CD4-positive, alpha-beta T cell (primary cell): ENCODE measurements at regions not wholly inside any gene's neighbourhood (a gene's known extent, or its start where the extent isn't known, plus 50 kb on each side); places are given as distances from the start of the nearest gene placed in this dataset.

Experiments used
- ATAC-seq: fragments of 200-7000 bp; cut with Tn5 transposase; one replicate; pipeline ENCODE4 v1.10.0; 2022; ENCODE audit warnings: mild to moderate bottlenecking; ENCODE audit not compliant: poor library complexity
- CTCF ChIA-PET: fragments of 350-600 bp; sonication (Branson Sonifier 250); formaldehyde crosslinking; loops from one replicate; lab custom pipeline; 2021; ENCODE audit warnings: antibody characterized with exemption, inconsistent platforms; lab: Charles Lee
- POLR2A ChIA-PET: fragments of 350-600 bp; sonication (Branson Sonifier 250); formaldehyde crosslinking; loops from one replicate; lab custom pipeline; 2021; ENCODE audit warnings: antibody characterized with exemption, inconsistent platforms; lab: Charles Lee
- DNase-seq, 14 experiments: peaks; one replicate each; pipeline ENCODE4 v3.0.0-alpha.2; 2013 to 2020; ENCODE audit warnings: mixed read lengths in 2 of 14
- H3K27ac ChIP-seq, 2 donors: one replicate each; pipeline versions ENCODE4 v1.5.1 to v1.7.0; 2013; ENCODE audit warnings: low read length in 2 of 2, low read depth in 1 of 2, mild to moderate bottlenecking in 1 of 2
- H3K27me3 ChIP-seq, 2 experiments: 1 replicate in 1 of 2; 2 replicates in 1 of 2; pipeline versions ENCODE4 v1.6.1 to v1.7.0; 2013; ENCODE audit warnings: low read length in 2 of 2, control low read depth in 1 of 2, mild to moderate bottlenecking in 1 of 2, moderate library complexity in 1 of 2; ENCODE audit not compliant: insufficient read depth in 2 of 2, control insufficient read depth in 1 of 2
- H3K36me3 ChIP-seq: one replicate; pipeline ENCODE4 v1.6.1; 2013; ENCODE audit warnings: low read length, control low read depth; ENCODE audit not compliant: insufficient read depth
- H3K4me1 ChIP-seq: one replicate; pipeline ENCODE4 v1.6.1; 2013; ENCODE audit warnings: low read length, control low read depth; ENCODE audit not compliant: insufficient read depth
- H3K4me3 ChIP-seq: one replicate; pipeline ENCODE4 v1.5.1; 2013; ENCODE audit warnings: mild to moderate bottlenecking, low read length, moderate library complexity
- H3K9me3 ChIP-seq, 2 experiments: 1 replicate in 1 of 2; 2 replicates in 1 of 2; pipeline versions ENCODE4 v1.6.1 to v1.7.0; 2013; ENCODE audit warnings: low read length in 2 of 2, mild to moderate bottlenecking in 2 of 2, control low read depth in 1 of 2, moderate library complexity in 1 of 2; ENCODE audit not compliant: control insufficient read depth in 1 of 2, insufficient read depth in 1 of 2
- H3K27ac Mint-ChIP-seq: one replicate; pipeline ENCODE4 v1.8.0; 2020; ENCODE audit warnings: mixed read lengths
- H3K27me3 Mint-ChIP-seq: one replicate; pipeline ENCODE4 v1.8.0; 2021; ENCODE audit warnings: mixed read lengths
- H3K36me3 Mint-ChIP-seq: one replicate; pipeline ENCODE4 v1.8.0; 2021; ENCODE audit warnings: low read depth, mixed read lengths
- H3K4me1 Mint-ChIP-seq: one replicate; pipeline ENCODE4 v1.8.0; 2021; ENCODE audit warnings: low read depth, mixed read lengths
- H3K4me3 Mint-ChIP-seq: one replicate; pipeline ENCODE4 v1.8.0; 2020; ENCODE audit warnings: mild to moderate bottlenecking, mixed read lengths
- H3K9me3 Mint-ChIP-seq: one replicate; pipeline ENCODE4 v1.8.0; 2020; ENCODE audit warnings: mixed read lengths
- CTCF ChIP-seq: fragments of 200-600 bp; IDR thresholded peaks from one replicate; pipeline ENCODE4 v1.8.0; 2022; ENCODE audit warnings: antibody characterized with exemption, mild to moderate bottlenecking
- intact Hi-C, 2 experiments: fragments of 100-400 bp; cut with DNase I in 1 of 2; cut with micrococcal nuclease in 1 of 2; formaldehyde crosslinking; loops; one replicate each; pipeline versions ENCODE4 v1.15.1 to v1.9.0; 2023 to 2025; cut with DNase I, micrococcal nuclease

GRCh38 chr6:97790926-97791590 lies 508.0 kb upstream of the MMS22L start:
- Histone ChIP-seq H3K9me3 (peaks cover 4 to 9% of the 10 kb centered on the region in 2 experiments), H3K27ac (no peak overlapping the region), H3K27me3 (no peaks in the 10 kb centered on the region), H3K4me3 (no peak overlapping the region), H3K4me1 (no peaks in the 10 kb centered on the region), H3K36me3 (no peaks in the 10 kb centered on the region)
- no peaks in the 10 kb centered on the region for H3K4me1 Mint-ChIP-seq
- H3K36me3 Mint-ChIP-seq, result no peaks in the 10 kb centered on the region
- TF ChIP-seq CTCF, result no peak
- H3K27ac Mint-ChIP-seq, result no peak overlapping the region
- no peaks in the 10 kb centered on the region for H3K27me3 Mint-ChIP-seq
- no peak overlapping the region for H3K4me3 Mint-ChIP-seq
- ATAC-seq (no peak), DNase-seq (peak in 1 of 14 experiments; percentile 3)
- ChIA-PET POLR2A (no interaction called here), CTCF (no interaction called here)
- peaks cover 5% of the 10 kb centered on the region for H3K9me3 Mint-ChIP-seq
- intact Hi-C loops, result no loop called here

DNA sequence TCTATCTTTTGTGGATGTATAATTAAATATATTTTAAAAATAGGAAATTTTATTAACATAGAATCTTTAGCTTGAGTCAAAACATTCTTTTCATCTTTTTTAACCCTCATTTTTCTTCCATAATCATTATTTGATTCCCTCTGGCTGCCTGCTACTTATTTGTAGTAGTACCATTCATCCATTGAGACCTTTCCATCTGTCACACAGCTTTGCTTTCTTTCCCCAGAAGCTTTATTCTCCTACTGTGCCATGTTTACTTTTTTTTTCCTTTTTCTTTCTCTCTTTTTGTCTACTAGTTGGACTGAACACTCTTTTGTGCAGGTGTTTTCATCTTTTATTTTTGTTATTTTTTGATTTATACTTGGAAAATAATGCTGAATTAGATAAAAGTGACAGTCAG lies 522.6 kb upstream of the MMS22L start:
- Histone ChIP-seq H3K27ac (no peak overlapping the region), H3K9me3 (no peaks in the 10 kb centered on the region), H3K4me1 (no peaks in the 10 kb centered on the region), H3K36me3 (no peaks in the 10 kb centered on the region), H3K4me3 (no peak overlapping the region), H3K27me3 (no peaks in the 10 kb centered on the region)
- no peaks in the 10 kb centered on the region for H3K27me3 Mint-ChIP-seq
- CTCF ChIA-PET, result no interaction called here
- TF ChIP-seq CTCF, result no peak
- H3K9me3 Mint-ChIP-seq, result peaks cover 2% of the 10 kb centered on the region
- H3K4me3 Mint-ChIP-seq, result no peak overlapping the region
- POLR2A ChIA-PET, result no interaction called here
- H3K36me3 Mint-ChIP-seq, result no peaks in the 10 kb centered on the region
- intact Hi-C loops, result no loop called here
- DNase-seq (no peak), ATAC-seq (no peak)
- no peak overlapping the region for H3K27ac Mint-ChIP-seq
- no peaks in the 10 kb centered on the region for H3K4me1 Mint-ChIP-seq

DNA sequence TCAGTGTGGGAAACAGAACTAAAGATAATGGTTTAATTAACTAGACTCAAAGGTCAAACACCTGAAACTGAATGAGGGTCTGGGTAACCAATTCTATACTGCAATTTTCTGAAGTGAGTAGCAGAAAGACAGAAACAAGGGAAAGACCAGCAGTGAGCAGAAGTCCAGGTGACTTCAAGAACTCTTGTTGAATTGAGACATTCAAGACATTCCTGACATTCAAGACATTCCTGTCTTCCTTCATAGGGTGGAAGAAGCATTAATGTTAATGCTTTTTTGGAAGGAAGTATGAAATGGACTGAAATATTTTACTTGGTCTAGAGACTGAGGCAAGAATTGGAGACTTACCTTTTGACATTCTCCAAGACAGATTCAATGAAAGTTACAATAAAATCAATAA lies 529.9 kb upstream of the MMS22L start:
- no peaks in the 10 kb centered on the region for H3K27me3 ChIP-seq
- H3K4me1 Mint-ChIP-seq, result no peaks in the 10 kb centered on the region
- H3K27me3 Mint-ChIP-seq, result no peaks in the 10 kb centered on the region
- H3K4me3 ChIP-seq, result no peak overlapping the region
- ATAC-seq (no peak), DNase-seq (no peak)
- H3K36me3 ChIP-seq, result no peaks in the 10 kb centered on the region
- ChIA-PET POLR2A (no interaction called here), CTCF (no interaction called here)
- H3K9me3 Mint-ChIP-seq, result no peaks in the 10 kb centered on the region
- no peak overlapping the region for H3K27ac ChIP-seq
- intact Hi-C loops, result no loop called here
- H3K27ac Mint-ChIP-seq, result no peak overlapping the region
- H3K4me1 ChIP-seq, result no peaks in the 10 kb centered on the region
- no peak overlapping the region for H3K4me3 Mint-ChIP-seq
- no peak for TF ChIP-seq CTCF
- H3K9me3 ChIP-seq, result no peaks in the 10 kb centered on the region
- no peaks in the 10 kb centered on the region for H3K36me3 Mint-ChIP-seq
